SK-MEL-5 (cell line): ENCODE measurements at regions not wholly inside any gene's neighbourhood (a gene's known extent, or its start where the extent isn't known, plus 50 kb on each side); places are given as distances from the start of the nearest gene placed in this dataset.

ENCODE experiments used
- DNase-seq: peaks from one replicate; pipeline ENCODE4 v3.0.0-alpha.2; 2016; ENCODE audit warnings: low read depth, low spot score
- in situ Hi-C: cut with HindIII; loops from 2 replicates; pipeline ENCODE4 v1.10.0; 2016; ENCODE audit warnings: low sequenced_read_pairs, high pct_unique_total_duplicates, low pct_unique_long_range_greater_than_20kb

DNA sequence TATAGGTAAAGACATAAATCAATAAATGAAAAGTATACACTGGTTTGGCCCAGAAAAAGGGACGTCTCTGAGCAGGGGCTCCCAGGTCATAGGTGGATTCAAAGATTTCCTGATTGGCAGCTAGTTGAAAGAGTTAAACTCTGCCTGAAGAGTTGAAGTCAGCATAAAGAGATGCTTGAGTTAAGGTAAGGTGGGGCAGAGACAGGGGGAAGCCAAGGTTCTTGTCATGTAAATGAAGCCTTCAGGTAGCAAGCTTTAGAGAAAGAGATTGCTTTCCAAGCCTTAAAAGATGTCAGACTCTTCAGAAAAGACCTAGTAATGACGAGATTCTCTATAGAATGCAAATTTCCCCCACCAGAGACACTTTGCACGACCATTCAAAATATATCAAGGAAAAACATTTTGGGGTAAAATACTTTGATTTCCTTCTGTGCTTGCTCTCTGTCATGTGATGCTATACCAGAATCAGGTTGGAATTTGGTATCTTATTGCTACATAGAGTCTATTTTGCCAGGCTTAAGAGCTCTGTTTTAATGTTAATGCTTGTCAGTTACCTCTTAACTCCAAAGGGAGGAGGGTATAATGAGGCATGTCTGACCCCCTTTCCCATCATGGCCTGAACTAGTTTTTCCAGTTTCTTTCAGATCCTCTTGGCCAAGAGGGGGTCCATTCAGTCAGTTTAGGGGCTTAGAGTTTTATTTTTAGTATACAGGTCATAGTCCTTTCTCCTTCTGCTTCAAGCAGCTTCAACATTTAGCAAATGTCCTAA, 429.6 kb downstream of the ADRA2A start:
- in situ Hi-C loops: no loop called here

DNA sequence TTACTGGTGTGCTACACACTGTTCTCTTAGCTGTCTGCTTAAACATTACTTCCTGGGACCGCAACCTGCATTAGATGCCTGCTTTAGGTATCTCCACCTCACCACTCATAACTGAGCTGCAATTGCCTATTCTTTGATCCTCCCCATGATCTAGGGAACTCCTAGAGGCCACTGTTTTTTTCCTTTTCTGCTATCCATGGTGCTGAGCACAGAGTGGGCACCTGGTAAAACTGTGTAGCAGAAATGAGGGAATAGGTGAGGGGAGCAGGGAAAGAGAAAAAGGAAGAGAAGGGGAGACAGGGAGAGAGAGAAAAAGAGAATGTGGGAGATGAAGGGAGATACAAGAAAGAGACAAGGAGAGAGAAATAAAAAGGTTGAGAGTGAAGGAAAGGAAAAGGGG, 434.9 kb downstream of the ADRA2A start:
- in situ Hi-C loops: no loop called here
- no peak for DNase-seq

More for the DNA sequence above, 429.6 kb downstream of the ADRA2A start:
- DNase-seq: no peak

GRCh38 chr10:111515264-111515663, 438.4 kb downstream of the ADRA2A start:
- in situ Hi-C loops: no loop called here
- DNase-seq: no peak

DNA sequence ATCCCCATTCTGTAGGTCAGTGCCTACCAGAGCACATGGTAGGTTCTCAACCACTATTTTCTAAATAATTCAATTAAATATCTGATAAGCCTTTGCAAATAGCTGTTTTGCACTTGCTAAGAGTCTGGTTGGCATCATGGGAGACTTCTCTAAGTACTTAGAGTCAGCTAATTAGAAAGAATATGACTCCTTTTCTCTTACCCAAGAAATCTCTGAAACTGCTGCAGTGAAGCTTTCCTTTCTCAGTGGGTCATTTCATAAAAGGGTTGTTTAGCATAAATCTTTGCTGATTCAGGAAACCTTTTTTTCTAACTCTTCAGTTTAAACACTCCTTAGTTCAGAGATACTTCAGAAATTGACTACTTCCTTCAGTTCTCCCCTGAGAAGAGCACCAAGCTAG, 438.9 kb downstream of the ADRA2A start:
- in situ Hi-C loops: no loop called here
- no peak for DNase-seq

DNA sequence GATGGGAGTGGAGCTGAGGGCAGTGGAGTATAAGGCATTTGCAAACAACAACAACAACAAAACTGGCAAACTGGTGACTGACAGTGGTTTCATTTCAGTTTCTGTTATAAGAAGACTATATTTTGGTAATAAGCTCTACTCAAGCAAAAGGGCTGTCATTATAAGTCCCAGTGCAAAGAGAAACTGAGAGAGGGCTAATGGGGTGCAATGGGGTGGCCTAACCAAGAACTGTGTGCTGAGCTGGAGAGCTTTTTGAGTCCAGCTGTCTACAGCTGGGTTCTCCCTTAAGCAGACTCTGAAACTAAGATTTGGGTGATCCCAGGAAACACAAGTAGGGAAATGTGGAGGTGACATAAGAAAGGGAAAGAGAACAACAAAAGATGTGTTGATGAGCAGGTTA, 439.3 kb downstream of the ADRA2A start:
- in situ Hi-C loops: no loop called here
- DNase-seq: no peak

DNA sequence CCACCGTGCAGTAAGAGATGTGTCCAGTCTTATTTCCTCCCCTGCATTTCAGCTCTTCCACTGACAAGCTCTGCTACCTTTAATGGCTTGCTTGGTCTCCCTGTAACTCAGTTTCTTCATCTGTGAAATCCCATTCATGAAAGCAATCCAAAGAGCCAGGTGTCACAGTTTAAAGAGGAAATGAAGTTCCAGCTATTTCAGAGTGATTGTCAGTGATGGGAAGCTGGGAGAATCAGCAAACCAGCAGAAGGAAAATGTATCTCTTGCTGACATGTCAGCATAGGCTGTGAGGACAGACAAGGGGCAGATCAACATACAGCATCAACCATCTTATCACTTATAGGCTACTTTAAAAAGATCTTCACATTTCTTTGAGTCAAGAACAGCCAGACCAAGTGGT, 445.3 kb downstream of the ADRA2A start:
- in situ Hi-C loops: no loop called here
- DNase-seq: no peak

DNA sequence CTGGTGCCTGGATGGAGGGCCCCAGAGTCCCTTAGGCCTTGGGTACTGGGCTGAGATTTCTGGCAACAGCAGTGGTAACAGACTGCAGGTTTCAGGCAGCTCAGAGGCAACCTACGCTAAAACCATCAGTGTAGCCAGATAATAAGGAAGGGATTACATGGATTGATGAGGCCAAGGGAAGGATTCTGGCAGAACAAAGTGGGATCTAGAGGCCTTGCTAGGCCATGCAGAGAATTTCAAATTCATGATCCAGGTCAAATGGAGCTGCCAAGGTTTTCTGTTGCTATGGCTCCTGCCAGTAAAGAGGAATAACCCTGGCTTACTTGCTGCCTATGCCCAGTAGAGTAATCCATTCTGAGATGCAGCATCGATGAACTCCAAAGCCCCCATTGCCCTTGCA, 445.7 kb downstream of the ADRA2A start:
- DNase-seq: no peak
- in situ Hi-C loops: no loop called here

- no peak for DNase-seq
- in situ Hi-C loops: no loop called here
Observed at GRCh38 chr10:111523016-111523415, 446.2 kb downstream of the ADRA2A start.

- no peak for DNase-seq
- in situ Hi-C loops: no loop called here
Observed at GRCh38 chr10:111524134-111524533, 447.3 kb downstream of the ADRA2A start.

- in situ Hi-C loops: no loop called here
- DNase-seq: no peak
Observed at GRCh38 chr10:111525696-111526095, 448.9 kb downstream of the ADRA2A start.

DNA sequence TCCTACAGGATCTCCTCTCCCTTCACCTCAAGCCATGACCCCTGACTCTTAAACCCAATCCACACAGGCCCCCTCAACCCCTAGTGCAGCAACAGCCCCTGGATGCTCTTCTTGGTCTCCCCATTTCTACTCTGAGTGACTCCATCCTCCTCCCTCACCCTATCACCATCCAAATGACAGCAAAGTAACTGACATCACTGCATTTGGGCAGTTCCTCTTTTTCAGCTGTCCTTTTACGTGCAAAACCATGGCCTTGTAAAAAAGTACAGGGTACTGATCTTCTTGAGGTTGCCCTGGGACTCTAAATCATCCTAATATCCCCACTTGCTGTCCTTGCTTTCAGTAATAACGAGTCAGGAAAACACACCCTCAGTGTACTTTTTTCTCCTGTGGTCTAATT, 454.9 kb downstream of the ADRA2A start:
- in situ Hi-C loops: no loop called here
- DNase-seq: no peak

GRCh38 chr10:111532139-111532538, 455.3 kb downstream of the ADRA2A start:
- DNase-seq: no peak
- in situ Hi-C loops: no loop called here

DNA sequence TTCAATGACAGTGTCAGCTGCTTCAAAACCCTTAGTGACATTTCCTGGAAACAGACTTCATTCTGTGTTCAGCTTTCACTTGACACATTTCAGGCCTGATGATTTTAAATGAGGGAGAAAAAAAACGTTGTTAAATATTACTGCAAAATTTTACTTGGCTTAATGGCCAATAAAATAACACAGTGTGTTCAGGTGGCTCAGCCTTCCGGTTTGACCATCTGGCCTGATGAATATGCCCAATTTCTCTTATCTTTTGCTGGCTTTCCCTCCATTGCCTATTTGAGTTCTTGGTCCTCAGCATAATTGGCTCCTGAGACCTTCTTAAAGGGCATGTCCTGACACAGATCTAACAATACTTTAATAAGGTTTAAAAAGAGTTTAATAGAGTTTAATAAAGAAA, 462.4 kb downstream of the ADRA2A start:
- no peak for DNase-seq
- in situ Hi-C loops: no loop called here

DNA sequence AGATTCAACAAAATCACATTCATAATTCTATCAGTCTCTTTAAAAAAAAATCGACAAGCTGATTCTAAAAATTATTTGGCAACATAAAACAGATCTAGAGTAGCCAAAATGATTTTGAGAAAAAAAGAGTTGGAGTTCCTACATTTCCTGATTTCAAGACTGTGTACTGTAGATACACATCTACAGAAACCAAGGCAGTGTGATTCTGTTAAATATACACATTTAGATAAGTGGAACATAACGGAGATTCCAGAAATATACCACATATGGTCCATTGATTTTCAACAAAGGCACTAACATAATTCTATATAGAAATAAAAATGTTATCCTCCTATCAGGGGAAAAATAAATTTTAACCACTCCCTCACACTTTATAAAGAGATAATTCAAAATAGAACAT, 467.0 kb downstream of the ADRA2A start:
- DNase-seq: no peak
- in situ Hi-C loops: no loop called here

DNA sequence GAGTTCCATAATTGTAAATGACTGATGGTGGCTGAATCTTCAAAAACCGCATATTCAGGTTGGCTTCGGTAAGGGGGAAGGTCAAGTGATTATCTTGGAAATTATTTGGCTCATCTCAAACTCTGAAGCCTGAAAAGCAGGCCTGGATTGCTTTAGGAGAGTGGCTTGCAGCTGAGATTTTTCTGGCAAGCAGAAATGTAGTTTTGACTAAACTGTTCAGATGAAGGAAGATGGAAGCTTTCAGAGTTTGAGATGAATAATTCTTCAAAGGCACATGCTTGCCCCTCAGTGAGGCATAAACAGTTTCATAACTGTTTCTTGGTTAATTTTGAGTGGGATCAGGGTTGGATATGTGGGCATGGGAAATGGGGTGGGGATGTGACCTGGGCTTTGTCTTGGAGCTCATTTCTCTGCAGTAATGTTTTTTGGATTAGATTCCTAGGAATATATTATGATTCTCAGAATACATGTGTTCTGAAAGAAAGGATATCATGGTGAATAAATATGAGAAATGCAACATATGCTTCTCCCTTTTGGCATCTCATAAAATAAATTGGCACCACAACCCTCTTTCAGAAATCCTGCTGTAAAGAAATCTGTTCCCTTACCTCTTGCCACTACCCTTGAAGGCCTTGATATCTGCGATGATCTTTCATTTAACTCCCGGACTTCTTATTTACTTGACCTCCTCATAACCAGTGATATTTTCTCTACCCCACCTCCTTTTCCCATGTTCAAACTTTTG, 469.2 kb downstream of the ADRA2A start:
- in situ Hi-C loops: no loop called here
- no peak for DNase-seq

DNA sequence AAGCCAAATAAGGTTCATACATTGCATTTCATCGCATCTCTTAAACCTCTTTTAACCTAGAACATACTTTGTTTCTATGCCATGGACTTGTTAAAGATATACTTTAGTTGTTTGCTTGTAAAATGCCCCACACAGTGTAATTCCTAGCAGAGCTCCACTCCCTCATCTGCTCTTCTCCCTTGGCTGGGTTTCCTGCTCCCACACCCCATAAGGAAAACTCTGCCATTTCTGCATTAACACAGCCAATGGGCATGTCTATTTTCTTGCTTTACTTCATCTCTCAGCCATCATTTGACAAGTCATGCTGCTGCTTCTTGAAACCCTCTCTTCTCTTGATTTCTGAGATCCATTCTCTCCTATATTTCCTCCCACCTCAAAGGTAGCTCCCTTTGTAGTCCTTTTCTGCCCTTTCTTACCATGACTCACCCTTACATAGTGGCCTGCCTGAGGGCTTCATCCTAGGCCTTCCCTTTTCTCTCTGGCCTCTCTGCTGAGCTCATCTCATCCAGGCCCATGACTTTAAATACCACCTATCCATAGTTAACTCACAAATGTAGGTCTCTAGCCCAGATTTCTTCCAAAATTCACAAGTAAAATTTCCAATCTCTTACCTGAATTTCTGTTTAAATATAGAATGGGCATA, 471.4 kb downstream of the ADRA2A start:
- DNase-seq: no peak
- in situ Hi-C loops: no loop called here

GRCh38 chr10:111551001-111551400, 474.2 kb downstream of the ADRA2A start:
- in situ Hi-C loops: no loop called here
- DNase-seq: no peak

DNA sequence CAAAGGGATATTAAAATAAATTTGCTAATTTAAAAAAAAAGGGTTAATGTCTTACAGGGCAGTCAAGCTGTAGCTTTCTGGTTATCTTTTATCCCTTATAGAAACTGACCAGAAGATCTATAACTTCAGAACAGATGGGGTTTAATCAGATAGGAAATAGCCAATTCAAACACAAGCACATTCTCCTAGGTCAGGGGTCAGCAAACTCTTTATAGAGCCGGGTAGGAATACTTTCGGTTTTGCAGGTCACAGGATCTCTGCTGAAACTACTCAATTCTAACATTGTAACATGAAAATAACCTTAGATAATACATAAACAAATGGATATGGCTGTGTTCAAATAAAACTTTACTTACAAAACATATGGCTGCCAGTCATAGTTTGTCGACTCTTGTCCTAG, 479.8 kb downstream of the ADRA2A start:
- DNase-seq: no peak
- in situ Hi-C loops: no loop called here

DNA sequence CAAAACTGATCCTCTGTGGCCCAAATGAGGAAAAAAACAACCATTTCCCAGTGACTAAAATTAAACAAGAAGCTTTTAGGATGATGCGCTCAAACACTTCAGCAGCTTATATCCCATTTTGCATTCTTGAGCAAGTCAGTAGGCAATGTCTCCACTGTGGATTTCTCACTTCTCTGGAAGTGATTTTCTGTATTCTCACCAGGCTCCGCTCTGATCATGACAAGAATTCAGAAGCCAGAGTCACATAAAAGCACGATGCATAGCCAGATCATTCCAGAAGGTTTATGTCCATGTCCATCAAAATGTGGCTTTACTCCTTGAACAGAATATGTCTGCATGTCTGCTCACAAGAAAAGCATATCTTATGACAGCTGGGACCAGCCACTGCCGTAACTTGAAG, 481.4 kb downstream of the ADRA2A start:
- in situ Hi-C loops: no loop called here
- DNase-seq: no peak
